GM12878 (cell line): ENCODE measurements at regions not wholly inside any gene's neighbourhood (a gene's known extent, or its start where the extent isn't known, plus 50 kb on each side); places are given as distances from the start of the nearest gene placed in this dataset.

Experiments
- IKZF2 ChIP-seq, 2 experiments: fragments of 450-650 bp; IDR thresholded peaks; 2 replicates each; pipeline ENCODE4 v1.6.1; 2017; ENCODE audit warnings: mild to moderate bottlenecking in 2 of 2, moderate library complexity in 2 of 2
- KDM1A ChIP-seq: fragments of 200-600 bp; sonication (generic); IDR thresholded peaks from 2 replicates; pipeline ENCODE4 v1.6.1; 2016; ENCODE audit warnings: borderline replicate concordance
- LARP7 ChIP-seq: fragments of 450-650 bp; IDR thresholded peaks from 2 replicates; pipeline ENCODE4 v1.6.1; 2017; ENCODE audit warnings: mild to moderate bottlenecking
- POLR2AphosphoS5 ChIP-seq: IDR thresholded peaks from 2 replicates; pipeline ENCODE4 v1.6.1; 2011; ENCODE audit warnings: mild to moderate bottlenecking, low read length, inconsistent platforms
- SUPT20H ChIP-seq: IDR thresholded peaks from 2 replicates; pipeline ENCODE4 v1.6.1; 2011; ENCODE audit warnings: low read depth, mild to moderate bottlenecking, low read length, moderate library complexity, borderline replicate concordance; ENCODE audit not compliant: control insufficient read depth
- YY1 ChIP-seq: IDR thresholded peaks from 2 replicates; pipeline ENCODE4 v1.6.1; 2011; ENCODE audit warnings: low read depth, mild to moderate bottlenecking, low read length
- TF ChIP-seq, protein P1 (sequence below): IDR thresholded peaks from 2 replicates; pipeline ENCODE4 v1.6.1; 2011; ENCODE audit warnings: borderline replicate concordance, low read depth, mild to moderate bottlenecking, moderate library complexity, low read length; ENCODE audit not compliant: insufficient read depth, poor library complexity, severe bottlenecking
- TF ChIP-seq, protein P2 (sequence below), 3 experiments: IDR thresholded peaks in 2 of 3; conservative IDR thresholded peaks in 1 of 3; 2 replicates each; pipeline ENCODE4 v1.5.1; 2011; ENCODE audit warnings: low read depth in 3 of 3, low read length in 3 of 3, mild to moderate bottlenecking in 3 of 3, control low read depth in 2 of 3, moderate library complexity in 2 of 3, inconsistent platforms in 1 of 3, mixed read lengths in 1 of 3; ENCODE audit not compliant: control insufficient read depth in 2 of 3, insufficient read depth in 1 of 3; ENCODE audit errors: extremely low read depth in 1 of 3
- TF ChIP-seq, protein P3 (sequence below): fragments of 450-650 bp; IDR thresholded peaks from 2 replicates; pipeline ENCODE4 v1.6.1; 2017; ENCODE audit warnings: mild to moderate bottlenecking, moderate library complexity

DNA sequence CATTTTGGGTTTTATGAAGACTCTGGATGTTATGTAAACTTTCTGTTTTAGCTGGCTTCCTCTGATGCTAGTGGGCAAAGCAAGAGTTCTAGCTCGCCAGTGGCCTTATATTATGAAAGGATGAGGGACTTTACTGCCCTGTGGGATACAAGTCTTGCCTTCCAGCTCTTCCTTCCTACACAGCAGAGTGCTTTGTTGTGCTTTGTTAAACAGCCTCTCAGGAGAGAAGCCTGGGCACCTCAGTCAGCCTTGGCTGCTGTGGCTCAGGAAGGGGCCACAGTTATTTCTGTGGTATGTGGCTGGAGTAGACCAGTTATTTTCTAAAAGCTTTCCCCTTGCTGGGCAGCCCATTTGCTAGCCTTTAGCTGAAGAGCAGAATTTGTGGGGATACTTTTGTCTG, 69.5 kb upstream of the SUCLG2 start (continued):
- TF ChIP-seq, protein P1, sequence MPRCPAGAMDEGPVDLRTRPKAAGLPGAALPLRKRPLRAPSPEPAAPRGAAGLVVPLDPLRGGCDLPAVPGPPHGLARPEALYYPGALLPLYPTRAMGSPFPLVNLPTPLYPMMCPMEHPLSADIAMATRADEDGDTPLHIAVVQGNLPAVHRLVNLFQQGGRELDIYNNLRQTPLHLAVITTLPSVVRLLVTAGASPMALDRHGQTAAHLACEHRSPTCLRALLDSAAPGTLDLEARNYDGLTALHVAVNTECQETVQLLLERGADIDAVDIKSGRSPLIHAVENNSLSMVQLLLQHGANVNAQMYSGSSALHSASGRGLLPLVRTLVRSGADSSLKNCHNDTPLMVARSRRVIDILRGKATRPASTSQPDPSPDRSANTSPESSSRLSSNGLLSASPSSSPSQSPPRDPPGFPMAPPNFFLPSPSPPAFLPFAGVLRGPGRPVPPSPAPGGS, result no peak
- TF ChIP-seq YY1, result no peak
- TF ChIP-seq, protein P2, sequence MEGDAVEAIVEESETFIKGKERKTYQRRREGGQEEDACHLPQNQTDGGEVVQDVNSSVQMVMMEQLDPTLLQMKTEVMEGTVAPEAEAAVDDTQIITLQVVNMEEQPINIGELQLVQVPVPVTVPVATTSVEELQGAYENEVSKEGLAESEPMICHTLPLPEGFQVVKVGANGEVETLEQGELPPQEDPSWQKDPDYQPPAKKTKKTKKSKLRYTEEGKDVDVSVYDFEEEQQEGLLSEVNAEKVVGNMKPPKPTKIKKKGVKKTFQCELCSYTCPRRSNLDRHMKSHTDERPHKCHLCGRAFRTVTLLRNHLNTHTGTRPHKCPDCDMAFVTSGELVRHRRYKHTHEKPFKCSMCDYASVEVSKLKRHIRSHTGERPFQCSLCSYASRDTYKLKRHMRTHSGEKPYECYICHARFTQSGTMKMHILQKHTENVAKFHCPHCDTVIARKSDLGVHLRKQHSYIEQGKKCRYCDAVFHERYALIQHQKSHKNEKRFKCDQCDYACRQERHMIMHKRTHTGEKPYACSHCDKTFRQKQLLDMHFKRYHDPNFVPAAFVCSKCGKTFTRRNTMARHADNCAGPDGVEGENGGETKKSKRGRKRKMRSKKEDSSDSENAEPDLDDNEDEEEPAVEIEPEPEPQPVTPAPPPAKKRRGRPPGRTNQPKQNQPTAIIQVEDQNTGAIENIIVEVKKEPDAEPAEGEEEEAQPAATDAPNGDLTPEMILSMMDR (IDR thresholded peaks at IDR 0.05 in 2 of 3, conservative IDR thresholded peaks at IDR 0.05 in 1 of 3; ENCODE audit: control insufficient read depth in 2 of 3, extremely low read depth in 1 of 3, insufficient read depth in 1 of 3, low read depth in 3 of 3, low read length in 3 of 3), result no peak
- TF ChIP-seq KDM1A, result no peak
- TF ChIP-seq, protein P3, sequence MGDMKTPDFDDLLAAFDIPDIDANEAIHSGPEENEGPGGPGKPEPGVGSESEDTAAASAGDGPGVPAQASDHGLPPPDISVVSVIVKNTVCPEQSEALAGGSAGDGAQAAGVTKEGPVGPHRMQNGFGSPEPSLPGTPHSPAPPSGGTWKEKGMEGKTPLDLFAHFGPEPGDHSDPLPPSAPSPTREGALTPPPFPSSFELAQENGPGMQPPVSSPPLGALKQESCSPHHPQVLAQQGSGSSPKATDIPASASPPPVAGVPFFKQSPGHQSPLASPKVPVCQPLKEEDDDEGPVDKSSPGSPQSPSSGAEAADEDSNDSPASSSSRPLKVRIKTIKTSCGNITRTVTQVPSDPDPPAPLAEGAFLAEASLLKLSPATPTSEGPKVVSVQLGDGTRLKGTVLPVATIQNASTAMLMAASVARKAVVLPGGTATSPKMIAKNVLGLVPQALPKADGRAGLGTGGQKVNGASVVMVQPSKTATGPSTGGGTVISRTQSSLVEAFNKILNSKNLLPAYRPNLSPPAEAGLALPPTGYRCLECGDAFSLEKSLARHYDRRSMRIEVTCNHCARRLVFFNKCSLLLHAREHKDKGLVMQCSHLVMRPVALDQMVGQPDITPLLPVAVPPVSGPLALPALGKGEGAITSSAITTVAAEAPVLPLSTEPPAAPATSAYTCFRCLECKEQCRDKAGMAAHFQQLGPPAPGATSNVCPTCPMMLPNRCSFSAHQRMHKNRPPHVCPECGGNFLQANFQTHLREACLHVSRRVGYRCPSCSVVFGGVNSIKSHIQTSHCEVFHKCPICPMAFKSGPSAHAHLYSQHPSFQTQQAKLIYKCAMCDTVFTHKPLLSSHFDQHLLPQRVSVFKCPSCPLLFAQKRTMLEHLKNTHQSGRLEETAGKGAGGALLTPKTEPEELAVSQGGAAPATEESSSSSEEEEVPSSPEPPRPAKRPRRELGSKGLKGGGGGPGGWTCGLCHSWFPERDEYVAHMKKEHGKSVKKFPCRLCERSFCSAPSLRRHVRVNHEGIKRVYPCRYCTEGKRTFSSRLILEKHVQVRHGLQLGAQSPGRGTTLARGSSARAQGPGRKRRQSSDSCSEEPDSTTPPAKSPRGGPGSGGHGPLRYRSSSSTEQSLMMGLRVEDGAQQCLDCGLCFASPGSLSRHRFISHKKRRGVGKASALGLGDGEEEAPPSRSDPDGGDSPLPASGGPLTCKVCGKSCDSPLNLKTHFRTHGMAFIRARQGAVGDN, result no peak
- TF ChIP-seq LARP7, result no peak
- no peak for TF ChIP-seq IKZF2 (IDR thresholded peaks at IDR 0.05)
- no peak for TF ChIP-seq POLR2AphosphoS5
- no peak for TF ChIP-seq SUPT20H
